Fibroblast of lung (primary cell): ENCODE measurements at regions not wholly inside any gene's neighbourhood (a gene's known extent, or its start where the extent isn't known, plus 50 kb on each side); places are given as distances from the start of the nearest gene placed in this dataset.

ENCODE experiments used
- DNase-seq, 2 donors: peaks; one replicate each; pipeline versions ENCODE4 v3.0.0 to v3.0.0-alpha.2; 2010; ENCODE audit warnings: low read depth in 2 of 2
- H2AFZ ChIP-seq: 2 replicates; pipeline ENCODE4 v1.5.1; 2012; ENCODE audit warnings: low read length, control low read depth, inconsistent platforms
- H3K27ac ChIP-seq: 2 replicates; pipeline ENCODE4 v1.5.1; 2011; ENCODE audit warnings: low read length, control low read depth; ENCODE audit not compliant: insufficient read depth
- H3K27me3 ChIP-seq: 2 replicates; pipeline ENCODE4 v1.5.1; 2011; ENCODE audit warnings: mild to moderate bottlenecking, low read length; ENCODE audit not compliant: control insufficient read depth, insufficient read depth
- H3K36me3 ChIP-seq: 2 replicates; pipeline ENCODE4 v1.5.1; 2011; ENCODE audit warnings: low read length; ENCODE audit not compliant: control insufficient read depth, insufficient read depth
- H3K4me1 ChIP-seq: 2 replicates; pipeline ENCODE4 v1.5.1; 2011; ENCODE audit warnings: low read length; ENCODE audit not compliant: control insufficient read depth, insufficient read depth; ENCODE audit errors: extremely low read depth
- H3K4me2 ChIP-seq: 2 replicates; pipeline ENCODE4 v1.5.1; 2011; ENCODE audit warnings: low read length, control low read depth; ENCODE audit not compliant: insufficient read depth; ENCODE audit errors: extremely low read depth
- H3K4me3 ChIP-seq, 4 experiments: fragments of 200-600 bp in 1 of 4; sonication (generic) in 1 of 4; replicated peaks in 1 of 4; 2 replicates each; pipeline ENCODE4 v1.5.1; 2011 to 2016; ENCODE audit warnings: low read length in 4 of 4, low read depth in 3 of 4, mild to moderate bottlenecking in 3 of 4, control low read depth in 2 of 4, inconsistent platforms in 1 of 4, mixed read lengths in 1 of 4; ENCODE audit not compliant: insufficient read depth in 1 of 4; ENCODE audit errors: control extremely low read depth in 1 of 4
- H3K79me2 ChIP-seq: 2 replicates; pipeline ENCODE4 v1.5.1; 2012; ENCODE audit warnings: mild to moderate bottlenecking, low read length, inconsistent platforms; ENCODE audit not compliant: control insufficient read depth, insufficient read depth
- H3K9ac ChIP-seq: 2 replicates; pipeline ENCODE4 v1.5.1; 2011; ENCODE audit warnings: mild to moderate bottlenecking, low read length, control low read depth; ENCODE audit not compliant: insufficient read depth
- H3K9me3 ChIP-seq: 2 replicates; pipeline ENCODE4 v1.5.1; 2012; ENCODE audit warnings: low read depth, low read length; ENCODE audit not compliant: control insufficient read depth, insufficient read depth
- H4K20me1 ChIP-seq: 2 replicates; pipeline ENCODE4 v1.5.1; 2011; ENCODE audit warnings: low read length; ENCODE audit not compliant: control insufficient read depth, insufficient read depth; ENCODE audit errors: extremely low read depth
- EZH2 ChIP-seq: IDR thresholded peaks from 2 replicates; pipeline ENCODE4 v1.5.1; 2012; ENCODE audit warnings: low read length, control low read depth, mild to moderate bottlenecking; ENCODE audit errors: missing control alignments
- TF ChIP-seq, protein P1 (sequence below), 2 donors: IDR thresholded peaks in 1 of 2; conservative IDR thresholded peaks in 1 of 2; 1 replicate in 1 of 2; 2 replicates in 1 of 2; pipeline ENCODE4 v1.5.1; 2011 to 2012; ENCODE audit warnings: low read length in 2 of 2, control low read depth in 1 of 2, inconsistent platforms in 1 of 2, low read depth in 1 of 2, mild to moderate bottlenecking in 1 of 2

DNA sequence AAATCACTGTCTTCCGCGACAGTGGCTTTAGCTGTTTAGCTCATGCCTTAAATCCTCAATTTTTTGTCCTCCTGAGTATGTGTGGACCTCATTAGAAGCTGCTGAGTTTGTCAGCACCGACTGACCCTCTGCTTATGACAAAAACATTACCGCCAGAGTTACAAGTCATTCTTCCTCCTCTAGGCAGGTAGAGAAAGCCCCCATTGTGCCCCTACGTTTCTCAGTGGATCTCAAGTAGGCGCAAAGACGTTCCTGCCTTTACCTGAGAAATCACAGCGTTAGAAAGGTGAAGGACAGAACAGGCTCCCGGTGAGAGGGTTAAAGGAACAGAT, 227.3 kb upstream of the PDE10A start:
- no peak for DNase-seq
- Histone ChIP-seq H3K27me3 (no peaks in the 10 kb centered on the region), H3K9me3 (no peaks in the 10 kb centered on the region), H3K4me2 (no peak overlapping the region), H3K27ac (no peak overlapping the region), H3K4me1 (no peaks in the 10 kb centered on the region), H3K9ac (no peak overlapping the region), H3K79me2 (no peaks in the 10 kb centered on the region), H4K20me1 (no peaks in the 10 kb centered on the region), H2AFZ (no peak overlapping the region), H3K36me3 (no peaks in the 10 kb centered on the region), H3K4me3 (no peak overlapping the region)
- TF ChIP-seq EZH2: no peak
- TF ChIP-seq, protein P1, sequence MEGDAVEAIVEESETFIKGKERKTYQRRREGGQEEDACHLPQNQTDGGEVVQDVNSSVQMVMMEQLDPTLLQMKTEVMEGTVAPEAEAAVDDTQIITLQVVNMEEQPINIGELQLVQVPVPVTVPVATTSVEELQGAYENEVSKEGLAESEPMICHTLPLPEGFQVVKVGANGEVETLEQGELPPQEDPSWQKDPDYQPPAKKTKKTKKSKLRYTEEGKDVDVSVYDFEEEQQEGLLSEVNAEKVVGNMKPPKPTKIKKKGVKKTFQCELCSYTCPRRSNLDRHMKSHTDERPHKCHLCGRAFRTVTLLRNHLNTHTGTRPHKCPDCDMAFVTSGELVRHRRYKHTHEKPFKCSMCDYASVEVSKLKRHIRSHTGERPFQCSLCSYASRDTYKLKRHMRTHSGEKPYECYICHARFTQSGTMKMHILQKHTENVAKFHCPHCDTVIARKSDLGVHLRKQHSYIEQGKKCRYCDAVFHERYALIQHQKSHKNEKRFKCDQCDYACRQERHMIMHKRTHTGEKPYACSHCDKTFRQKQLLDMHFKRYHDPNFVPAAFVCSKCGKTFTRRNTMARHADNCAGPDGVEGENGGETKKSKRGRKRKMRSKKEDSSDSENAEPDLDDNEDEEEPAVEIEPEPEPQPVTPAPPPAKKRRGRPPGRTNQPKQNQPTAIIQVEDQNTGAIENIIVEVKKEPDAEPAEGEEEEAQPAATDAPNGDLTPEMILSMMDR (conservative IDR thresholded peaks at IDR 0.05 in 1 of 2, IDR thresholded peaks at IDR 0.05 in 1 of 2; ENCODE audit: low read depth in 1 of 2, low read length in 2 of 2): no peak

DNA sequence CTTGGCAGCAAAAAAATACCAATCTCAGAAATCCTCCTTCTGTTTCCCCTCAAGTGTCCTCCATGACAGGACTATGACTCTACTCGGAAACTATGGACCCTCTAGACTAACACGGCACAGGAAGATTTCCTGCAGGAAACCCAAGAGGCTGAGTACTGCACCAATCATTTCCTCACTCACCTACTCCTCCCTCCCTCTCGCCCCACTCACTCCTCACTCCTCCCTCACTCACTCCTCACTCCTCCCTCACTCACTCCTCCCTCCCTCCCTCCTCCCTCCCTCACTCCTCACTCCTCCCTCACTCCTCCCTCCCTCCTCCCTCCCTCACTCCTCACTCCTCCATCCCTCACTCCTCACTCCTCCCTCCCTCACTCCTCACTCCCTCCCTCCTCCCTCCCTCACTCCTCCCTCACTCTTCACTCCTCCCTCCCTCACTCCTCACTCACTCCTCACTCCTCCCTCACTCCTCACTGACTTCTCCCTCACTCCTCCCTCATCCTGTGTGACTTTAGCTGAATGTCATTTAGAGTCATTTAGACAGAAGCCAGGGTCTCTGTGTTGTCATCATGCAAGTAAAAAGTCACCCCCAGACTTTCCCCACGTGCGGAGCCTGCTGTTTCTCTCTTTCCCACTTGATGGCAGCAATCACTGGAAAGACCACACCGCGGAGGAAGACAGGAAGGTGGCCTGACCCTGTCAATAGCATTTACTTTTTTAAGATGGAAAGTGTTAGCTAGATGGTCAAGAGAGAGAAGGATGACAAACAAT, 226.8 kb upstream of the PDE10A start:
- Histone ChIP-seq H2AFZ (no peak overlapping the region), H3K27me3 (no peaks in the 10 kb centered on the region), H3K79me2 (no peaks in the 10 kb centered on the region), H3K4me1 (no peaks in the 10 kb centered on the region), H3K36me3 (no peaks in the 10 kb centered on the region), H4K20me1 (no peaks in the 10 kb centered on the region), H3K27ac (no peak overlapping the region), H3K4me2 (no peak overlapping the region), H3K4me3 (no peak overlapping the region), H3K9ac (no peak overlapping the region), H3K9me3 (no peaks in the 10 kb centered on the region)
- TF ChIP-seq EZH2: no peak
- TF ChIP-seq, protein P1 (conservative IDR thresholded peaks at IDR 0.05 in 1 of 2, IDR thresholded peaks at IDR 0.05 in 1 of 2; ENCODE audit: low read depth in 1 of 2, low read length in 2 of 2): peak; percentile 76 to 80
- peak; percentile 21 to 60 for DNase-seq

DNA sequence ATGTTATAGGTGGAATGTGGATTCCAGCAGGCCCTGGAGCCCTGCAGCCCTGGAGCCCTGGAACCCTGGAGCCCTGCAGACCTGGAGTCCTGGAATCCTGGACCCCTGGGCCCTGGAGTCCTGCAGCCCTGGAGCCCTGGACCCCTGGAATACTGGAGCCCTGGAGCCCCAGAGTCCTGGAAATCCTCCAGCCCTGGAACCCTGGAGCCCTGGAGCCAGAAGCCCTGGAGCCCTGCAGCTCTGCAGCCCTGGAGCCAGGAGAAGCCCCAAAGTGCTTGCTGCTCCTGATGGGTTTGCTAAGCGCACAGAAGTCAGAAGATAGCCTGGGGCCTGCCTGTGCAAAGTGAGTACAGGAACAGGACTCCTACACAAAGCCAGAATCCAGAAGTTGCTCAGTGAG, 223.1 kb upstream of the PDE10A start:
- DNase-seq: no peak
- no peak for TF ChIP-seq EZH2
- TF ChIP-seq, protein P1 (conservative IDR thresholded peaks at IDR 0.05 in 1 of 2, IDR thresholded peaks at IDR 0.05 in 1 of 2; ENCODE audit: low read depth in 1 of 2, low read length in 2 of 2): no peak
- no peaks in the 10 kb centered on the region for H3K9me3 ChIP-seq
- no peaks in the 10 kb centered on the region for H3K27me3 ChIP-seq
- no peaks in the 10 kb centered on the region for H3K36me3 ChIP-seq
- no peak overlapping the region for H3K9ac ChIP-seq
- no peak overlapping the region for H2AFZ ChIP-seq
- no peaks in the 10 kb centered on the region for H4K20me1 ChIP-seq
- no peaks in the 10 kb centered on the region for H3K79me2 ChIP-seq
- no peak overlapping the region for H3K4me3 ChIP-seq
- no peak overlapping the region for H3K4me2 ChIP-seq
- H3K4me1 ChIP-seq: no peaks in the 10 kb centered on the region
- no peak overlapping the region for H3K27ac ChIP-seq
